ENCODE measurements at regions not wholly inside any gene's neighbourhood (a gene's known extent, or its start where the extent isn't known, plus 50 kb on each side); places are given as distances from the start of the nearest gene placed in this dataset.

DNA sequence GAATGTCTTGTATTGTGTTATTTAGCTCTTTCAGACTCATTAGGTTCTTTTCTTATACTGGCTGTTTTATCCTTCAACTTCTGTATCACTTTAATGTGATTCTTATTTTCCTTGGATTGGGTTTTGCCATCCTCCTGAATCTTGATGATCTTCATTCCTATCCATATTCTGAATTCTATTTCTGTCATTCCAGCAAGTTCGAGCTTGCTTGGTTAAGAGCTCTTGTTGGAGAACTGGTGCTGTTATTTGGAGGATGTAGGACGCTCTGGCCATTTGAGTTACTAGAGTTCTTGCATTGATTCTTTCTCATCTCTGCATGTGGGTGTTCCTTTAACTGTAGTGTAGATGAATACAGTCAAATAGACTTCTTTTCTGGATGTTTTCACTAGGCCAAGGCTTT is 142.3 kb upstream of the SLC38A2 start:
- TF ChIP-seq EP300 (IDR thresholded peaks at IDR 0.05; ENCODE audit: borderline replicate concordance in 1 of 2, low read depth in 2 of 2, low read length in 2 of 2) (no peak), FOSL1 (IDR thresholded peaks at IDR 0.05; ENCODE audit: insufficient read depth, low read depth, low read length) (no peak), GABPA (IDR thresholded peaks at IDR 0.05; ENCODE audit: borderline replicate concordance, insufficient read depth, low read length) (no peak), POLR2A (IDR thresholded peaks at IDR 0.05; ENCODE audit: control extremely low read depth in 1 of 2, low read depth in 2 of 2, low read length in 2 of 2) (no peak), CEBPB (IDR thresholded peaks at IDR 0.05; ENCODE audit: low read depth, low read length) (no peak), SIRT6 (IDR thresholded peaks at IDR 0.05; ENCODE audit: low read length) (no peak), TAF1 (IDR thresholded peaks at IDR 0.05; ENCODE audit: low read depth, low read length) (no peak)
- TF ChIP-seq, protein P1, sequence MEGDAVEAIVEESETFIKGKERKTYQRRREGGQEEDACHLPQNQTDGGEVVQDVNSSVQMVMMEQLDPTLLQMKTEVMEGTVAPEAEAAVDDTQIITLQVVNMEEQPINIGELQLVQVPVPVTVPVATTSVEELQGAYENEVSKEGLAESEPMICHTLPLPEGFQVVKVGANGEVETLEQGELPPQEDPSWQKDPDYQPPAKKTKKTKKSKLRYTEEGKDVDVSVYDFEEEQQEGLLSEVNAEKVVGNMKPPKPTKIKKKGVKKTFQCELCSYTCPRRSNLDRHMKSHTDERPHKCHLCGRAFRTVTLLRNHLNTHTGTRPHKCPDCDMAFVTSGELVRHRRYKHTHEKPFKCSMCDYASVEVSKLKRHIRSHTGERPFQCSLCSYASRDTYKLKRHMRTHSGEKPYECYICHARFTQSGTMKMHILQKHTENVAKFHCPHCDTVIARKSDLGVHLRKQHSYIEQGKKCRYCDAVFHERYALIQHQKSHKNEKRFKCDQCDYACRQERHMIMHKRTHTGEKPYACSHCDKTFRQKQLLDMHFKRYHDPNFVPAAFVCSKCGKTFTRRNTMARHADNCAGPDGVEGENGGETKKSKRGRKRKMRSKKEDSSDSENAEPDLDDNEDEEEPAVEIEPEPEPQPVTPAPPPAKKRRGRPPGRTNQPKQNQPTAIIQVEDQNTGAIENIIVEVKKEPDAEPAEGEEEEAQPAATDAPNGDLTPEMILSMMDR (IDR thresholded peaks at IDR 0.05; ENCODE audit: control extremely low read depth in 1 of 3, insufficient read depth in 1 of 3, low read depth in 1 of 3, low read length in 3 of 3), result no peak
- TF ChIP-seq, protein P2, sequence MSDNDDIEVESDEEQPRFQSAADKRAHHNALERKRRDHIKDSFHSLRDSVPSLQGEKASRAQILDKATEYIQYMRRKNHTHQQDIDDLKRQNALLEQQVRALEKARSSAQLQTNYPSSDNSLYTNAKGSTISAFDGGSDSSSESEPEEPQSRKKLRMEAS (IDR thresholded peaks at IDR 0.05), result no peak
